Fibroblast of mammary gland (primary cell): ENCODE measurements at regions not wholly inside any gene's neighbourhood (a gene's known extent, or its start where the extent isn't known, plus 50 kb on each side); places are given as distances from the start of the nearest gene placed in this dataset.

Experiments
- DNase-seq: peaks from one replicate; pipeline ENCODE4 v3.0.0-alpha.2; 2010; ENCODE audit warnings: low read depth
- H3K4me3 ChIP-seq: 2 replicates; pipeline ENCODE4 v1.5.1; 2011; ENCODE audit warnings: low read depth, mild to moderate bottlenecking, low read length, moderate library complexity; ENCODE audit not compliant: control insufficient read depth
- CTCF ChIP-seq: conservative IDR thresholded peaks from 2 replicates; pipeline ENCODE4 v1.5.1; 2011; ENCODE audit warnings: low read depth, low read length, inconsistent platforms; ENCODE audit not compliant: control insufficient read depth, insufficient read depth

GRCh38 chr16:73426433-73427160 is 378.7 kb upstream of the ZFHX3 start:
- TF ChIP-seq CTCF = no peak
- no peak for DNase-seq

GRCh38 chr16:73420676-73421075 is 372.7 kb upstream of the ZFHX3 start:
- no peak for TF ChIP-seq CTCF
- no peak overlapping the region for H3K4me3 ChIP-seq
- DNase-seq = no peak

More at GRCh38 chr16:73426433-73427160, 378.7 kb upstream of the ZFHX3 start:
- H3K4me3 ChIP-seq = no peak overlapping the region

GRCh38 chr16:73420244-73420643 is 372.3 kb upstream of the ZFHX3 start:
- DNase-seq = no peak
- no peak for TF ChIP-seq CTCF
- no peak overlapping the region for H3K4me3 ChIP-seq

- no peak for DNase-seq
- no peak for TF ChIP-seq CTCF
Measured at GRCh38 chr16:73418691-73419090, 370.8 kb upstream of the ZFHX3 start.

GRCh38 chr16:73418051-73418450 is 370.1 kb upstream of the ZFHX3 start:
- DNase-seq = no peak
- no peak overlapping the region for H3K4me3 ChIP-seq
- TF ChIP-seq CTCF = no peak

More at GRCh38 chr16:73418691-73419090, 370.8 kb upstream of the ZFHX3 start:
- H3K4me3 ChIP-seq = no peak overlapping the region

GRCh38 chr16:73415286-73415685 is 367.4 kb upstream of the ZFHX3 start:
- TF ChIP-seq CTCF = no peak
- H3K4me3 ChIP-seq = no peak overlapping the region
- DNase-seq = no peak
